Suppressor macrophage (primary cell): ENCODE measurements at regions not wholly inside any gene's neighbourhood (a gene's known extent, or its start where the extent isn't known, plus 50 kb on each side); places are given as distances from the start of the nearest gene placed in this dataset.

Source experiments
- DNase-seq, 4 experiments: peaks; one replicate each; pipeline ENCODE4 v3.0.0-alpha.2; 2020 to 2022

DNA sequence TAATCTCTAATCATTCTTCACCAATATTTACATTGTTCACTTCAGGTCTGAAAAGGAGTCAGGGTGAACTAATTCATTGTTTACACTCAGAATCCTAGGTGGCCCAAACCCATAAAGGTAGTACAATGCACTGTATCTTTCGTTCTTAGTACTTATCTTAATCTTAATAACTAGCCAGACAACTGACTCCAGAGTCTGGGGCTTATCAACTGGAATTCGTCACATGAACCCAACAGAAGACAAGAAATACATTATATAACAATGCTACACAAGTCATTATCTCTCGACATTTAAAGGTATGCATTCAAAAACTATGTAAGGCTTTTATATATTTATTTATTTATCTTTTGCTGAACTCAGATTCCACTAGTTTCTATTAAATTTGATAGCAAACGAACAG, 125.9 kb upstream of the ESRRG start:
- DNase-seq = no peak

DNA sequence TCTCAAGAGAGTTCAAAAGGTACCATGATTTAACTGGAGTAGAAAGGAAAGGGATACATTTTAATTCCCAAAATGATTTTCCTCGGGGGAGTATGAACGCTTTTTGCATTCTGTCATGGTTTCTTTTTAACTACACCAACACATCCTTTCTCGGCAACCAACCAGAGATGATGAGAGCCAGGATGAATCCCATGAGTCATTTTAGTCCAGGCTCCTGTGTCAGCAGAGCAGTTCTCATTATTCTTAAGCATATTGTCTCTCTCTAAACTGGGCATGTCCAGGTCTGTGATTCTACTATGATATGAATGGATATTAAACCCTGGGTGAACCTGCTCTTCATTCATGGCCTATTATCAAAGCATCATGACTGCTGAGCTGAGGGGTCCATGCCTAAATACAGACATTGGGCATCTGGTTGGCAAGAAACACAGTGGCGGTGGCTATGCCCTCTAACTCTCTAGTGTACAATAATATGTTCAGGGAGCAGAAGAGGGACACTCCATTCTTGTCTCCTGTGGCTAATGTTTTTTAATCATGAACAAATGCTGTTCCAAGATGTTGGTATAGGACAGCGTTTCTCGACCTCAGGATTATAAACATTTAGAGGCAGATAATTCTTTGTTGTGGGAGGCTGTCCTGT, 124.3 kb upstream of the ESRRG start:
- DNase-seq = no peak

DNA sequence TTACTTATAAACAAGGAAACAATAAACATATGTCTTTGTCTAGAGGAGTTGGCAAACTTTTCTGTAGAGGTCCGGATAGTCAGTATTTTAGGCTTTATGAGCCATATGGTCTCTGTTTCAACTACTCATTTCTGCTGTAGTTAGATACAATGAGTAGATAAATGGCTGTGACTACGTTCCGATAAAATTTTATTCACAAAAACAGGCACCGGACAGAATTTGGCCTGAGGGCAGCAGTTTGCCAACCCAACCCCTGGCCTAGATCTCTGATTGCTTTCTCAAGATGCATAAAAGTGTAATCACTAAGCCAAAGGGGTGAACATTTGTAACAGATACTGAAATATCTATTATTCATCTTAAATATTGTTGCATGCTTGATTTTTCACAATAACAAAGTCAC, 123.1 kb upstream of the ESRRG start:
- no peak for DNase-seq

DNA sequence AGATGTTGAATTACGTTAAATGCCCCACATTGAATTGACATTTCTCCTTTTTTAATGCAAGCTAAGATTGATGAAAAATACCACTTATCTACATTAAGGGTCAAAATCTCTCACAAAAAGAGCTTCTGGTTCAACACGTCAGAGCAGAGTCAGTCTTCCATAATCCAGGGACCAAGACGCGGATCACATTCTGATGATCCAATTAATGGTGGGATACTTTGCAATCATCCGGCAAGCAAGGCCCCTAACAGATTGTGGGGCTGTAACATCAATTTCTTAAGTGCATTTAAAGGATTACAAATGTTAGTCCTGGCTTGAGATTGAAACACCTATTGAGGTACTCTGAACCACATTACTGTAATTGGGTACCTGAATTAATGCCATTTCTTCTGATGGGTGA, 120.2 kb upstream of the ESRRG start:
- DNase-seq = no peak

DNA sequence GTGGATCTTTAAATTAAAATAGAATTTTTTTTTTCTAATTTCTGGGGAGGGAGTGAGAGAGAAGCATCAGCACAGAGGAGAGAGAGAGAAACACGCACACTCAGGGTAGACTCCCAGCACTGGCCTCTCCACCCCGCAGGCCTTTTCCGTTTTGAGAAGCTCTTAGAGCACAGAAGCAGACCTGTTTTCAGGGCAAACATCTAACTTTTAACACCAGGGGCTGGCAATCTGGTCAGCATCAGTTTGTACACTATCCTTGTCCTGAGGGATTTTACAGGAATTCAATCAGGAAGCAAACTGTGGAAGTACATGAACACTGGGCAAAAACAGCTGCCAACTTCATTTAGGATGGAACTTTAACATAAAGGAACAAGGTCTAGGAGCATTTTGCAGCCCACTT, 117.9 kb upstream of the ESRRG start:
- no peak for DNase-seq

DNA sequence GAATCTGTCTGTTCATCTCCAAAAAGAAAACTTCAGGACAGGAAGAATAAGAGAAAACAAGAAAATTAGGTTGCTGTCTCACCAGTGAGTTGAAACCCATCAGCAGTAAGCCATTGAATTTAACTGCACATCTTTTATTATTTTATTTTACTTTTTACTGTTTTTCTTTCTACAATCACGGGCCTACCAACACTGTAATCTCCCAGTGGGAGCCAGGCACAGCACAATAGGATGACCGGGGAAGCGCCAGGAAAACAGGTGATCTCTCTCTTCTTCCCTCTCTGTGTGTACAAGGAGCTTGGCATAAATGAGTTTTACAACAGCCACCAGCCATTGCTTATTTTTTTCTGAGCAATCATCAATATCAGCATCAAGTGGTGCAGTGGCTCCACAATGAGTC, 113.1 kb upstream of the ESRRG start:
- DNase-seq = no peak

DNA sequence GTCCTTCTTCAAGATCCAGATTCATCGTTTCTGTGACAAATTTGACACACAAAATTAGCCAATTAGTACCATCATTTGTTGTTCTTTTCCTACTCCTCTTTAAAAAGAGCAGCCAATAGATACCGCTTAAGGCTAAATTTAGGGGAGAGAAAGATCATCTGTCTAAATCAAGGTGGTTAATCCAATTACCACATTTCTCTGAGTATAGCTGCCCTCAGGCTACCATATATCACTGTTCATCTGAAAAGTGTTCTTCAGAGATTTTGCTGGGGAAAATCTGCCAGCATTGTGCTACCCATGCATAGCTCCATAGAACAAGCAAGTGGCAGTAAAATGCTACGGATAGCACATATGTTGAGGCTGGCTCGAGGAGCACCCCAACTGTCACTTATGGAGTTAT, 110.3 kb upstream of the ESRRG start:
- DNase-seq = no peak

DNA sequence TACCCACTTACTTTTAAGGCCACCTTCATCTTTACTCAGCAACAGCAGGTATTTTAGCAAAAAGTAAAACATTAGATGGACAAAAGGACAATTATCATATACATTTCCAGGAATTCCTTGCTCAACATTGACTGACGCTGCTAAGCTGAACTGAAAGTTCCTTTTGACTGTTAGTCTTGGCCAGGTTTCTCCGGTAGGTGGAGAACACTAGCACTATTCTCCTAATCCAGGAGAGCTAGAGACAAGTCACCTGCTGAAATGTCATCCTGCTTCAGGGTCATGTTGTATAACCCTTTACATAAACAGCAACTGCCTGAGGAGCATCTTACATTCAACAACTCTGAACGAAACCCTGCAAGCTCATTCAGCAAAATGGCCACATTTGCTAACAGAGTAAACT, 109.0 kb upstream of the ESRRG start:
- DNase-seq = no peak

DNA sequence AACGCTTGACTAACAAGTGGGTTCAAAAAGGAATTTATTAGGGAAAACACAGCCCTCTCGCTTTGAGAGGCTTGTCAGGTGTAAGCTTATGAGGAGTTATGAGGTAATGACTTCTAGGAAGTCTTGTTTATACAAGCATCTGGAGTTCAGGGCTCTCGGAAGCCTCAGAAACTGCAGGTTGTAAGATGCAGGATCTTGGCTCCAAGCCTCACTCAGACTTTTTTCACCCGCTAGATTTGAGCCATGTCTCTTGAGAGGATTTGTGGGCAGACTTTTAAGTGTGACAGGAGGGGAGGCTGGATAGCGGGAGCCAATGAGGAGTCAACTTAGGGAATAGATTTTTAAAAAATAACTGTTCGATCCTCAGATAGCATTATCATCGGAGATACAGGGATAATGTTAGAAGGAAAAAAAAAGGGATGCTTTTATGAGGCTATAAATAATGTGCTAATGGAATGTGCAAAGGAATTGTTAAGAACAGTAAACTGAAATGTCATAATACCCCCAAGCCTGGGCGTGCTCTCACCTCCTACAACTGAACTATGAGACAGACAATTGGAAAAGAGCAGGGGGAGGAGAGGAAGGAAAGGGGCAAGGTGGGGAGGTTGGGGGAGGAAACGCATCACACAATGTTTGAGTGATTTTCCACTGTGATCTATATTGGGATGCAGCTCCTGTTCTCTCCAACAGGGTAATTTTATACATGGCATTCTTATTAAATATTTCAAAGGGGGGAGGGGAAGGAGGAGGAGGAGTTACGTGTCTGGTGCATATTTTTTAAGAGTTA, 107.4 kb upstream of the ESRRG start:
- DNase-seq = no peak

DNA sequence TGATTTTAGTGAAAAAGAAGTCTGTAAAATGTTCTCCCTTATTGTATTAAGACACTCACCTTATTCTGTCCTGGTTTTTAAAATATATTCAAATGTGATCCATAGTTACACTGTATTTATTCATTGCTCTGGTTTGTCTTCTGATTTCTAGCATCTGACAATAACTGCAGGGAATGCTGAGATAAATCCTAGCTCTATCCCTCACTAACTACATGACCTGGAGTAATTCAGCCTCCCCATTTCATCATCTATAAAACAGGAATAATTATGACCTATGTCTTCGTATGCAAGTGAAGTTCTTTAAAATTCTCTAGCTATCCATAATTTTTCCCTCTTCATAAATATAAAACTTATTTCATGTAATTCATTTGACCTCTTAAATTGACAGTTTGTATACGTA, 104.0 kb upstream of the ESRRG start:
- no peak for DNase-seq

DNA sequence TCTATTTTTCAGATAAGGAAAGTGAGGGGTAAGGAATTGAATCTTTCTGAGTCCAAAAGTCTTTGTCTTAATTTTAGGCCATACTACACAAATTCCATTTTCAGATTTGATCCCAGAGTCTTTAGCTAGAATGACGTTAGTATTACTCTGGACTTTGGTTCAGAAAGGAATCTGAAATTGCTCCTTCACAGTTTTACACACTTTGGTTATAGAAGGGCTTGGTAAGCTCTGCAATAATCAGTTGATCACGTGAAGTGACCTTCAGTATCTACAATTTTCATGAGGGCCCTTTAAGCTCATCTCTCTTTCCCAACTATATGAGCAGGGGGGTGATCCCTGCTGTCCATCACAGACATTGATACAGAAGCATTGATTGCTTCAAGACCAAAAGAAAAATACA, 103.4 kb upstream of the ESRRG start:
- no peak for DNase-seq

DNA sequence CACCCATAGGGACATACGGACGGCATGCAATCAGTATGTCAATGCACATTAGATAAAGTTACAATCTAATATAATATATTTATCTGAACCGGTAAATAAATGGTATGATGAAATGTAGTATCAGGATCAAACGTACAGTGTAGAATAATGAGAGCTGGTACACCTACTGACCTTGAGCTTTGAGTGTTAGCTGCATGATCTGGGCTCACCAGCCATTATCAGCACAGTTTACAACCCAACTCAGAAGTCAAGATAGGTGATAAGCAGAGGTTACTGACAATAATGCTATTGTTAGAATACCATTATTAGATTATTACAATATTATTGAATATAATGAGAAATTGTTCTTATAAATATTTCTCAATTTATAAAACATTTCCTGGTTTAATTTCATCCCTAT, 103.0 kb upstream of the ESRRG start:
- DNase-seq = no peak

DNA sequence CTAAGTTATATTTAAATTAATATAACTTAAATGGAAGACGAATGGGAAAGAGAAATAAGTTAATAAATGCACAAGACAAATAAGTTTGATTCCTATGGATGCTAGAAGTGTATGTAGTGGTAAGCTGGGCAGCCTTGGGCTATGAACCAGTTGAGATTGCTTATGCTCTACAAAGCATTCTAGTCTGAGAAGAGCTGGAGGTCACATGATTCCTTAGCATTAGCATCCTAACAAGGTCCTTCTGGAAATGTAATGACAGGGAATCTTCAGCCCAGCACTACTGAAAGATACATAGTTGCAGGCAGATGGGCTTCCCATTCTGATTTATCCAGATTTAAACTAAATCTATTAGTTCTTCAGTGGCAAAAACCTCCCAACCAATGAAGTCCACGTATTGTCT, 102.3 kb upstream of the ESRRG start:
- no peak for DNase-seq

DNA sequence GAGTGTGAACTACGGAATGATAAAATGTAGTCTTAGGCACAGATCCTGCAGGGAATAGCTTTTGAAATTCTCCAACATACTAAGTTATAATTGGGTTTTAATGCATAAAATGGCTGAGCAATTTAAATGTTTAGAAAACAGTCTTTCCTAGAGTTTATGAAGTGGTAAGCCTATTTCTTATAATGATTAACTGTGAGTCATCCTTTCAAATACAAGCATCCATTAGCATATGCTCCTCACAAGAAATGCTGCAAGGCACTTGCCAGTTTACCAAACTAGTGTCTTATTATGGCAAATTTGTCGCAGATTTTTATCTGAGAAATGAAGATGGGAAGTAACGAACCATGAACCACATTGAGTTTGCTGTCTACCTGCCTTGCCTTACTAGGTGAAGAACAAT, 101.3 kb upstream of the ESRRG start:
- no peak for DNase-seq

DNA sequence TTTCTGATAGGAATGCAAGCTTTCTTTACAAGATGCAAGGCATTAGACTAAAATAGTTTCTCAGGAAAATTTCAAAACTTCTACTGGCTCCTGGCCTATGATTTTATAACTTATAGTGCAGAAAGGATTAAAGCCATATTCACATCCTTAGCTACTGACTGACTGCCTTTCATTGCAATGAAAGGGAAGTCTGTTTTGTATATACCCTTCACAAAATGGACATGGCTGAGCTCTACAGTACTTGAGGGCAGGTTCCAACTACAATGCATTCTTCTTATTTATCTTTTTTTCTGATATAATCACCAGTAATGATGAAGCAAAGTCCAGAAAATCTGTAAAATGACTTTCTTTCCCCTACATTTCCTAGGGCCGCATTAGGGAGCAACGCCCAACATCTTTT, 100.5 kb upstream of the ESRRG start:
- DNase-seq = no peak

DNA sequence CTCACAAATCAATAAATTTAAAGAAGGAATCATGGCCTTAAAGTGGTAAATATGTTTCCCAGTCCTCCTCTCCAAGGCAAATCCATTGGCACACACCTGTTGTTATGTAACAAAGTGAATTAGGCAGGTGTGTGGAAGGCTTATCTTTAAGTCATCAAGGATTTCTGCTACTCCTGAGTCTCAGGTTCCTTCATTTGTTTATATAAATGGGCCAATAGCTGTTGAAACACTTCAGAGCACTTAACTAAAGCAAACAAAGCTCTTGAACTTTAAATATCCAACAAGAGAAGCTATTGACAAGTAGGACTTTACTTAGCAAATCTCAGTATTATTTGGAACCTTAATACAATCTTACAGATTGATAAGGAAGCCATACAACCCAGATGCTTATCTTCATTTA, 99.3 kb upstream of the ESRRG start:
- no peak for DNase-seq

DNA sequence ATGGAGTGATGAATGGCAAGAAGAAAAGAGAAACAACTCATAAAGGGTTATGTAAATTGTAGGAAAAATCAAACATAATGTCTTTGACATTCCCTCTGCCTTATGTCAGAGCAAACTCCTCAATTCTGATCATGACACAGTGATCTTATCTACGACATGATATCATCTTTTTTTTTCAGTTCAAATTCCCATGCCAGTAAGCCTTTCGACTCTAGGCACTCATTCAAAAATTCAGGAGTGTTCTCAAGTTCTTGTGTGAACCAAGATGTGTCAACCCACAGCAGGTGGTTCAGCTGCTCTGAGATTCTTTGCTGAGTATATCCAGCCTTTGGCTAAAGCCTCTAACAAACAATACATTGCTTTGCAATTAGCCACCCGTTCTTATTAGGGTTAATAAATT, 97.1 kb upstream of the ESRRG start:
- no peak for DNase-seq

DNA sequence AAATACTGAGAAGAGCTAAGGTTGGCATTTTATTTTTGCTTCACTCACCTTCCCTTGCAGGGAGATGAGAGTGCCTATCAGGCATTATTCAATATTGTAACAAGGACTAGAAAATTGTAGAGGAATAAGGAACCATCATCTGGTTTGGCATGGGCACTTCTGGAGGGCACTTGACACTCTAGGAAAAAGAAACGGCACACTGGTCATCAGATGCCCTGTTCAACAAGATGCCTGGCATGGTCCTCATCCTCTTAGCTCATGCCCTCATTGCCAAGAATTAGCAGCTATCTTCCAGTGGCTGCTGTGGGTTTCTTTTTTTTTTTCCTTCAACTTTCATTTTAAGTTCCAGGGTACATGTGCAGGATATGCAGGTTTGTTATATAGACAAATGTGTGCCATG, 95.1 kb upstream of the ESRRG start:
- no peak for DNase-seq

DNA sequence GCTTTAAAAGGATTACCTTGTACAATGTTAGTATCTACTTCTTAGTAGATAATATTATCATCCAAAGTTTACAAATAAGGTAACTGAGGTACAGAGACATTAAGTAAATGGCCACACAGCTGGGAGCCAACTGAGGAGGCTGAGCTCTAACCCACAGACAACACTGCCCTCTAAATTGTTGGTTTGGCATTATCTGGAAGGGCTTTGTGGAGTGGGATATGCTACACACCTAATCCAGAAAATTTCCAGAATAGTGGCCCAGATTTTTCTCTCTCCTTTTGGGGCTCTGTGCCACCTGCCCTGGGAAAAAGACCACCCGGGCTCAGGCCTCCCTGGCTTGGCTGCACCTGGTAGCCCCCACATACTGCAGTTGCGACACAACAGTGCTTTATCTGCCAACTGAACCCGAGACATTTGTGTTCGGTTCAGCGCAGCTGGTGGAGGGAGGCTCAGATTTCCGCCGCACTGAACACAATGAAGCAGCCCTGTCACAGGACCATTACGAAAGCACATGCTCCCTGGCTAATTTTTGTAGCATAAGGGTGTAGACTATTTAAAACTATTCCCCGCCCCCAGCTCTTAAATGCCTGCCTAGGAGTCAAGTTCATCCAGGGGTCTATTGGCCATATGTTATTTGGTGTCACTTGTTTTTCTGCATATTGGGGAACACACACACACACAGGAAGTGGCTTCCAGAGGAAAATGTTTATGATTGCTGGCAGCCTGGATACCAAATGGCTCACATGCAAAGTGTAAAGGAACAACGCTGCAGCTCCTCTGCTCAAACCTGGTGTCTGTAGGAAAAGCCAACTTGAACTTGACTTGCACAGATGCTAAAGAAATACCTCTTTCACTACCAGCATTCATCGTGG, 92.3 kb upstream of the ESRRG start:
- DNase-seq = no peak

DNA sequence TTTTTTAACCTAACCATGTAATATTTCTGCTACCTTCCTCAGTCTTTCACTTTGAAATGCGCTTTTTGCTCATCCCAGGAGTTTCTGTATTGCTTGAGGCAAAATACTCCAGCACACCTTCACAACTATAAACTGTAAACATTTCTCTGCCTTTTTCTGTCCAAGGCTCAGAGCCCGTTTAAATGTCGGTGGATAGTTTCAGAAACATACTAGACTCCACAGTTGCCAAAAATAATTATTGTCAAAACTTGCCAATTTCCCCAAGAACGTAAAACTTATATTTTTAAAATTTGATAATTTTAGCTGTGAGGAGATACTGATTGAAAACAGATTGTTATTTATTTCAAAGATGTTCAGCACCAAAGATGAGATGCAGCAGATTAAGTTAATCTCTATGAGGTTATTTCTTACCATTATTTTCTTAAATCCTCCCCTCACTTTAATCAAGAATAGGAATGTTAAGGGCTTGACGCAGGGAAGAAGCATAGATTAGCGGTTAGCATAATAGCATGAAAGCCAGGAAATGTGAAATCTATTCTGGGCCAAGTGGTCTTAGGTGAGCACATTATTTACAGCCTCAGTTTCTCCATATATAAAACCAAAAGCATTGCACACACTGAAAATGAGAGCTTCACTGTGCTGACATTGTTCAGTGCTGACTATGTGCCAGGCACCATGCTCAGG, 91.5 kb upstream of the ESRRG start:
- DNase-seq = no peak

DNA sequence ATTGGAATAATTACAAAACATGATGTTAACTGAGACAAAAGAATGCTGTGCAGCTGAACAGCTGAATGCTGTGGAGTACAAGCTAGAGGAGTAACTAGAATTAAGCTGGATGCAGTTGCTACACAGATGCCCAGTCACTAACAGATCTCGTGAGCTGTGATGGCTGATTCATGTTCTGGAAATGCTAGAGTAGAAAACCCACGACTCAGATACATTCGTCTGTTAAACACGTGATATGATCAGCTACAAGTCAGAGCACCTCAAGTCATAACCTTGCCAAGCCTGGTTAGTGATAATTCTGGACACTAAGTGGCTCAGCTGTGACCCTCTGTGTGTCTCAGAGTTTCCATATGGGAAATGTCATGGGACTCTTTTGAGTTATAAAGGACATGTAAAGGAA, 89.7 kb upstream of the ESRRG start:
- no peak for DNase-seq

DNA sequence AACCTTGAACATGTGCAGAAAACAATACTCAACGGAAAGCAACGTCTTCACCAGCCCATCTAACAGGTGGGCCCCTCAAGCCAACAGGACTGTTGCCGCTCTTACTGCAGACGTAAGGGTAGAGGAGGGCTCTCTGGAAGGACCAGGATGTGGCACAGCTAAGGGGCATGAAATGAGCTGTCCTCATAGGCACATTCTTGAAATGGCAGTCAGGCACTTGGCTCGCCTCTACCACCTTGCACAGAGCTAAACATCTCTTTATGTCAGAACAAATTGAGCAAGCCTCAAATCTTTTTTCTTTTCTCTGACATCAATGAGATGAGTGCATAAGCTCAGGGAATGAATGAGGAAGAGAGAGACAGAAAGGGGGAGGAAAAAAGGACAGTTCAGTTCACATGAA, 86.4 kb upstream of the ESRRG start:
- DNase-seq = no peak

DNA sequence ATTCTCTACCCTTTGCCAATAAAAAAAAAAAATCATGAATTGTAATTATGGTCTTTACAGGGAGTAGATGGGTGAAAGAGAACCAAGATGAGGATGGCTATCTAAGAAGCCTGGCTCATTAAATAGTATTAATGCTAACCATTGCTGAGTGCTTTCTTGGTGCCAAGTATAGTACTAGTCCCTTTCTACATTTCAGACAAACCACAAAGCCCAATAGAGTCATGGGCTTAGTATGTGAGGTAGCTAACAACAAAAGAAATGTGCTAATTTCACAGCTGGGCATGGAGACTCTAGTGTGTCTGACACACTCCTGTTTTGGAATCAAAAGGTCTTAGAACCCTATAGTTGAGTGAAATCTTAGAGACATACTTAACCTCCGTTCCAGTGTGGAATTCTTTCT, 84.5 kb upstream of the ESRRG start:
- no peak for DNase-seq
